Left cardiac atrium (tissue), 4 donors: ENCODE measurements at regions not wholly inside any gene's neighbourhood (a gene's known extent, or its start where the extent isn't known, plus 50 kb on each side); places are given as distances from the start of the nearest gene placed in this dataset.

ENCODE experiments used
- ATAC-seq, 2 donors: fragments of 200-7000 bp; cut with Tn5 transposase; one replicate each; pipeline ENCODE4 v1.9.1; 2020; ENCODE audit warnings: mild to moderate bottlenecking in 2 of 2, moderate library complexity in 2 of 2
- DNase-seq: peaks from one replicate; pipeline ENCODE4 v3.0.0-alpha.2; 2020
- intact Hi-C, 2 donors: fragments of 100-400 bp; cut with DNase I; formaldehyde crosslinking; loops; one replicate each; pipeline versions ENCODE4 v1.14.1 to v1.15.1; 2022 to 2023
- donor health status: DM: no; HTN: yes; CAD: no.
- donor health status: DM: no; HTN: yes; CAD: no; lungs with severe emphysema.
- donor health status: DM: yes; HTN: yes; CAD: no.
- donor health status: Dilated cardiomyopathy.

- no peak for ATAC-seq
- DNase-seq, result no peak
- intact Hi-C loops, result no loop called here
These were observed 98.7 kb upstream of the RIPOR2 start for GRCh38 chr6:25034431-25034921.

GRCh38 chr6:25035174-25035511 lies 99.4 kb upstream of the RIPOR2 start:
- DNase-seq, result no peak
- ATAC-seq, result no peak
- intact Hi-C loops, result no loop called here

DNA sequence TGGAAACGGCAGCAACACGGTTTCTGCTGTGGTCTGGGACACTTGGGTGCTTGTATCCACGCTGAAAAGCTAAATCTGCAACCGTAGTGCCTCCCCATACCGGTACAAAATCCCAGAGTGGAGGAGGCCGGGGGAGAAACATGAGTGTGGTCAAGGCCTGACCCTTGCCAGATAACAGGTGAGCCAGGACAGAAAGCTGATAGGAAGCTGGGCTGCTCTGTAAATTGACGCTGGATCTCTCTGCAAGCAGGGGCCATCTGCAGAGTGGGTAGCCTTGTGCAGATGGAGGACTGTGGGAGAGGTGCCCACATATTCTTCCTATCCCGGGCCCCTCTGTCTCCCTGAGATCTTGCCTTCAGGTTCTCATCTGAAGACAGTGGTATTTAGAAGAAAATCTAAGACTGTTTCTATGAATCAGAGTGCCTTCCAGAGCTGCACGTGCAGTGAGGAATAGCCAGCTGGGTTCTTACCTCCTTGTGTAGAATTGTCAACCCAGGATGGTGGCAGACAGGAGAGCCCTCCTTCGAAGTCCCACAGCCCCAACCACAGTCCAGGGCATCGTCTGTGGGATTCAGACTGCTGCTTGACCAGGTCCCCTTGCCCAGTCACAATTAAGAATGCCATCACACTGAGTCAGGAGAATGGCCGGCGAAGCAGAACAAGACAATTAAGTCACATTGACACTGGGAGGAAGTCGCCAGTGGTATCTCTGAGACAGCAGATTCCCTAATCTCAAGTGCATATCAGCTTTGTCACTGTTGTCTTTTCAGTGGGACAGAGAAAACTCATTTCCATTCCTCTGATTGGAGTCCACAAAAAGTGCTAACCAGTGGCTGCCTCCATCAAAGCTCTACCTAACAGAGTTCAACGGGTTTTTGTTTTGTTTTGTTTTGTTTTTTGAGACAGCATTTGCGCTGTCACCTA lies 100.0 kb upstream of the RIPOR2 start:
- intact Hi-C loops, result no loop called here
- DNase-seq, result no peak
- peak in 1 of 2 donors; percentile 37 for ATAC-seq

GRCh38 chr6:25036461-25036860 lies 100.7 kb upstream of the RIPOR2 start:
- no peak for ATAC-seq
- intact Hi-C loops, result no loop called here
- DNase-seq, result no peak

GRCh38 chr6:25038300-25038699 lies 102.5 kb upstream of the RIPOR2 start:
- DNase-seq (no peak), ATAC-seq (no peak)
- intact Hi-C loops, result no loop called here

DNA sequence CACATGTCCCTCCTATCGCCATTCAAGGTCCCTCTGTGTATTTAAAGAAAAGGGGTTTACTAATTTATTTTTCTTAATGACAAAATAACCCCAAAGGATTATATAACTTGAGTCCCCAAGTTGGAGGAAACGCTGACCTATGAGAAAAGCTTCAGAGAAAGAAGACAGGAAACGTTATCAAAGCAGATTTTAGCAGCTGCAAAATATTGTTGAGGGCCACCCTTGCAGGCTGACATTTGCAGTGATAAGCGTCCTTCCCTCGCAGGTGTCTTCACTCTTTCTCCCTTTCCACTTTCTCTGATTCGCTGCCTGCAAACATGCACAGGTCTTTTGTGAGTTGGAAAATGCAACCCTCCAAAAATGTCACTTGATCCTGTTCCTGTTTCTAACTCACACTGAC lies 103.2 kb upstream of the RIPOR2 start:
- DNase-seq, result no peak
- intact Hi-C loops, result no loop called here
- ATAC-seq, result no peak

DNA sequence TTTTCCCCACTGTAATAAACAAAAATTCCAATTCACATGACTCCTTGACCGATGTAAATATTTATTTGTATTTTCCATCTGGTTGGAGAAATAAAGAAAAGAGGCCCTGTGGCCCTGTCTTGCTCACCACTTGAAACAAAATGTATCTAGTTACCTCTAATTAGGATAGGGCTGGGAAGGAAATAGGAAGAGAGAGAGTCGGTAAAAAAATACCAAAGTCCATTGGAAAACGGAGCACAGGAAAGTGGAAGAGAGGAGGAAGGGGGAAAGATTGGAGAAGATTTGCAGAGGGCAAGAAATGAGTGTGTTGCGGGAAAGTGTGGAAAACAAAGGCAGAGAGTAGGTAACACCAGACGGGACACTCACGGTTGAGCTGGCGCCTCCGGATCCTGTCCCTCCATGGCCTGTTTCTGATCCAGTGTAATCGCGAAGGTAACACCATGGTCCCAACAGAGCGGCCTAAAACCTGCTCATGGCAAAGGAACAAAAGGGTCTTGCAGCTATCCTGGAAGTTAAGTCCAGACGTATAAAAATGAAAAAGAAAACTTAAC lies 105.8 kb upstream of the RIPOR2 start:
- ATAC-seq (no peak), DNase-seq (no peak)
- intact Hi-C loops, result no loop called here

GRCh38 chr6:25042036-25042521 lies 106.3 kb upstream of the RIPOR2 start:
- no peak for ATAC-seq
- no peak for DNase-seq
- intact Hi-C loops, result no loop called here

DNA sequence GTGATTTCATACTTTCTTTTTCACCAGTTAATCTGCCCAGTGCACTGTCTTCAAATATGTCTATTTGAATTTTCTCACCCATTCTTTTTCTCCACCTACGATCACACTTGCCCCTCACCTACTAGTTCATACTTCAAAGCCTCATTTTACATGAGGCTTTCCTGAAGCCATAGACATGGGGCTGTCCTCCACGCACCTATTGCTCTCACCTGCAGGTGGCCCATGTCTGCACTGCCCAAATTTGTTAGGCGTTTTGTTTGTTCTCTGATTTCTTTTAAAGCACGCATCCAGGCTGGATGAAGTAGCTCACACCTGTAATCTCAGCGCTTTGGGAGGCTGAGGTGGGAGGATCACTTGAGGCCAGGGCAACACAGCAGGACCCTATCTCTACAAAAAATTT lies 106.8 kb upstream of the RIPOR2 start:
- DNase-seq (no peak), ATAC-seq (peak in 1 of 2 donors; percentile 38)
- intact Hi-C loops, result no loop called here

- ATAC-seq, result no peak
- intact Hi-C loops, result no loop called here
- no peak for DNase-seq
These were observed 107.4 kb upstream of the RIPOR2 start for GRCh38 chr6:25042984-25043725.

GRCh38 chr6:25043892-25044291 lies 108.1 kb upstream of the RIPOR2 start:
- intact Hi-C loops, result no loop called here
- ATAC-seq (no peak), DNase-seq (no peak)

- ATAC-seq, result no peak
- intact Hi-C loops, result no loop called here
- DNase-seq, result no peak
These were observed 111.2 kb upstream of the RIPOR2 start for GRCh38 chr6:25046942-25047341.

GRCh38 chr6:25050356-25050755 lies 114.6 kb upstream of the RIPOR2 start:
- ATAC-seq, result no peak
- intact Hi-C loops, result no loop called here
- DNase-seq, result no peak

GRCh38 chr6:25051083-25051482 lies 115.3 kb upstream of the RIPOR2 start:
- DNase-seq (no peak), ATAC-seq (no peak)
- intact Hi-C loops, result no loop called here

DNA sequence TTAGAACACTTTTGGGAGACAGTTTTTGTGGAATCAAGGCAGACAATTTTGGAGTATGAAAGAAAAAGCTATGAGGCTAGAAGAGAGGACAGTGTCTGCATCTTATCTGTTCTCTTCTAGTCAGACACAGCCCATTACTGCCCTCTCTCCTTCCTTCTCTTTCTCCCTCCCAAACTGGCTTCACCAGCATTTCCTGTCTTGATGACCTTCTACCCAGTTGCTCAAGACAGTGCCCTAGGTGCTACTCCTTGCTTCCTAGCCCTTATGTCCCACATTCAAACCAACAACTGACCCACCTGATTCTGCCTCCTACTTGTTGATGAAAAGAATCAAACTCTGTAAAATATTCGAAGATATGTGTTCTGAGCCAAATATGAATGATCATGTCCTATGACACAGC lies 116.4 kb upstream of the RIPOR2 start:
- DNase-seq, result no peak
- intact Hi-C loops, result no loop called here
- ATAC-seq, result no peak

DNA sequence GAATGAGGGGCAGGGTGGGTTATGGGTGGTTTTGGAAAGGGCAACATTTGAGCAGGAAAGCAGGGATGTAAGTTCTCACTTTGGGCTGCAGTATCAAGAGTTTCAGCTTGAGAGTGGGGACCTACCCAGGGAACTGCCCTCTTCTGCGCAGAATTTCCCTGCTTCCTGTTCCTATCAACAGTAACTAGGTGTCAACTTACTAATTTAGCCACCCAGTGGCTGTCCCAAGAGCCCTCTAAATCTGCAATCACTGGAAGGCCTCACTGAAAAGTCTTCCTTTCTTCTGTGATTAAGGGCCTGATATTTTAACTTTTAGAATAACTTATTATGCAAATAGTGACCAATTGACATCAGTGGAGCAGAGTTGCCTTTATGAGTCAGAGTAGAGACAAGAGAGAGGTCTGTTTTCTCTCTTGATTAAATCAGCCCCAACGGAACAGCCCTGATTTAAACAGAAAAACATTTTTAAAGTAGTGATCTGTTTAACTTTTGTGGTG lies 118.2 kb upstream of the RIPOR2 start:
- ATAC-seq, result peak; percentile 67 to 73
- intact Hi-C loops, result no loop called here
- DNase-seq, result no peak

DNA sequence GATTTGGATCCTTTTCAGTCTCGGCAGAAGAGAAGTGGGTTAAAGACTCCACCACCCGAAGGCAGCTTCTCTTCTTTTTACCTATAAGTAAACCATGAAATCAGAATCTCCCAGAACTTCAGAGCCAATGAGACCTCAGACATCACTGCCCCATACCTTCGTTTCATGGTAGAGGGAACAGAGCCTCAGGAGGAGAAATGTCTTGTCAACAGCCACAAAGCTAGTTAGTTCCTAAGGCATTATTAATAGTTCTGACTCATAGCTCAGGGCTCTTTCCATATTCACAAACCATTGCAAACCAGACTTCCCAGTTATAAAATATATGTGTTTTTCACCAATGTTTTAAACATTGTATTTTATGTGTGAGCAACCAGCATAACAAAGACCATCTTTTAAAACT lies 118.7 kb upstream of the RIPOR2 start:
- no peak for DNase-seq
- intact Hi-C loops, result no loop called here
- peak in 1 of 2 donors; percentile 48 for ATAC-seq

DNA sequence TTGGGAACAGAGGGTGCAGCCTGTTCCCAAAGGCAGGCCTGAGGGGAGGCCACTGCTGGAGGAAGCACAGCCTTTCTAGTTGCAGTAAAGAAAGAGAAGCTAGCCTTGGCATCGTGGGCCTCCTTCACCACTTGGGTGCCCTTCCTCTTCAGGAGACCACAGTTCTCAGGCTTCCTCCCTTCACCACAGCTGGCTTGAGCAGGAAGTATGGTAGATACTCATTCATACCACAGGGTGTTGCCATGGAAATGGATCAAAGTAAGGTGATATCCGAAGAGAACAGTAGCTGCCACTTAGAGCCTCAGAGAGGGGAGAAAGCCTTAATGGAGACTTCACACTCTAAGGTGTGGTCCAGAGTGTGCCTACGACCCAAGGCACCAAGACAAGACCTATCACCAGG lies 120.4 kb upstream of the RIPOR2 start:
- intact Hi-C loops, result no loop called here
- ATAC-seq, result peak in 1 of 2 donors; percentile 51
- no peak for DNase-seq

DNA sequence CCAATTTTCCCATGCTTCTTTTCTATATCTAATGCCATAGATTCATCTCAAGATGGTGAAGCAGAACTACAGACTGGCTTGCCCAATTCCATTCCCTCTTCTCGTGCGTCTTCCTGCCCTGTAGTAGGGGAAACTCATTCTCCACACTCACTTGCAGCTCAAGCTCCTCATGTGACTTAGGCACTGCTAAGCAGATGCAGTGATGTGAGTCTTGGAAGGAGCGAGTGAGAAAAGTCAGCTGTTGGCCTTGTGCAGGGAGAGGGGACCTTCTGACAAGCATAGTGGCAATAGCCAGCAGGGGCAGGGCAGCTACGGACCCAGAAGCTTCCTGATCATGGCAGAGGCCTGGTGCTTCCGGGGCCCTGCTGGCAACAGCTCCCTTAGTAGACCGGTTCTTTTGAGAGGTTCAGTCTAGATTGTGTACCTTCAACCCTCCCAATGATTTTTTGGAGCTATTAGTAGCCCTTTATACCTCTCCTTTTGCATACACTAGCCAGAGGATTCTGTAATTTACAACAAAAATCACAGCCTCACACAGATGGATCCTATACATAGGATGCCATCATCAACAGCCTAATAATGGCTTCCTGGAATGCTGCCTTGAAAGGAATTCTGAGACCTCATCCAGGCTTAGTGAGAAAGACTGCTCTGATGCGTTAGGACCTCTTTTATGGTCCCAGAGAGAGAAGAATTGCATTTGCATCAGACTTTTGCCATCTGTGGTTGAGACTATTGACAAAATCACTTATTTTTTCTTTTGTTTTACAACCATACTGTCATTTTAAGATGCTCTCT lies 121.5 kb upstream of the RIPOR2 start:
- DNase-seq (no peak), ATAC-seq (no peak)
- intact Hi-C loops, result no loop called here
